Ishikawa (cell line): ENCODE measurements at regions not wholly inside any gene's neighbourhood (a gene's known extent, or its start where the extent isn't known, plus 50 kb on each side); places are given as distances from the start of the nearest gene placed in this dataset.

Experiments
- CEBPB ChIP-seq: IDR thresholded peaks from 2 replicates; pipeline ENCODE4 v1.6.1; 2012
- CREB1 ChIP-seq: IDR thresholded peaks from 2 replicates; pipeline ENCODE4 v1.6.1; 2012; ENCODE audit warnings: low read depth
- EGR1 ChIP-seq: IDR thresholded peaks from 2 replicates; pipeline ENCODE4 v1.6.1; 2012
- EP300 ChIP-seq: IDR thresholded peaks from 2 replicates; pipeline ENCODE4 v1.6.1; 2012; ENCODE audit warnings: borderline replicate concordance
- FOXM1 ChIP-seq: IDR thresholded peaks from 2 replicates; pipeline ENCODE4 v1.6.1; 2012; ENCODE audit warnings: low read depth, borderline replicate concordance
- MAX ChIP-seq: IDR thresholded peaks from 2 replicates; pipeline ENCODE4 v1.6.1; 2012
- NFIC ChIP-seq: IDR thresholded peaks from 2 replicates; pipeline ENCODE4 v1.6.1; 2012
- RAD21 ChIP-seq: IDR thresholded peaks from 2 replicates; pipeline ENCODE4 v1.6.1; 2012; ENCODE audit warnings: low read depth
- TAF1 ChIP-seq: IDR thresholded peaks from 2 replicates; pipeline ENCODE4 v1.6.1; 2012; ENCODE audit warnings: low read depth, mild to moderate bottlenecking
- TCF12 ChIP-seq: IDR thresholded peaks from 2 replicates; pipeline ENCODE4 v1.6.1; 2012; ENCODE audit warnings: low read depth
- TEAD4 ChIP-seq: IDR thresholded peaks from 2 replicates; pipeline ENCODE4 v1.6.1; 2012
- YY1 ChIP-seq: IDR thresholded peaks from 2 replicates; pipeline ENCODE4 v1.6.1; 2012; ENCODE audit warnings: low read depth
- ZBTB7A ChIP-seq: IDR thresholded peaks from 2 replicates; pipeline ENCODE4 v1.6.1; 2012; ENCODE audit warnings: low read depth
- TF ChIP-seq, protein P1 (sequence below): IDR thresholded peaks from 2 replicates; pipeline ENCODE4 v1.6.1; 2012
- TF ChIP-seq, protein P2 (sequence below): IDR thresholded peaks from 2 replicates; pipeline ENCODE4 v1.6.1; 2012; ENCODE audit warnings: low read depth, mild to moderate bottlenecking

- no peak for TF ChIP-seq EGR1
- TF ChIP-seq, protein P1, sequence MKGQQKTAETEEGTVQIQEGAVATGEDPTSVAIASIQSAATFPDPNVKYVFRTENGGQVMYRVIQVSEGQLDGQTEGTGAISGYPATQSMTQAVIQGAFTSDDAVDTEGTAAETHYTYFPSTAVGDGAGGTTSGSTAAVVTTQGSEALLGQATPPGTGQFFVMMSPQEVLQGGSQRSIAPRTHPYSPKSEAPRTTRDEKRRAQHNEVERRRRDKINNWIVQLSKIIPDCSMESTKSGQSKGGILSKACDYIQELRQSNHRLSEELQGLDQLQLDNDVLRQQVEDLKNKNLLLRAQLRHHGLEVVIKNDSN, result no peak
- no peak for TF ChIP-seq TEAD4
- TF ChIP-seq EP300, result no peak
- TF ChIP-seq YY1, result no peak
- TF ChIP-seq TAF1, result no peak
- TF ChIP-seq CREB1, result no peak
- no peak for TF ChIP-seq CEBPB
These were observed 305.0 kb upstream of the PIK3R1 start for GRCh38 chr5:67910546-67910945.

DNA sequence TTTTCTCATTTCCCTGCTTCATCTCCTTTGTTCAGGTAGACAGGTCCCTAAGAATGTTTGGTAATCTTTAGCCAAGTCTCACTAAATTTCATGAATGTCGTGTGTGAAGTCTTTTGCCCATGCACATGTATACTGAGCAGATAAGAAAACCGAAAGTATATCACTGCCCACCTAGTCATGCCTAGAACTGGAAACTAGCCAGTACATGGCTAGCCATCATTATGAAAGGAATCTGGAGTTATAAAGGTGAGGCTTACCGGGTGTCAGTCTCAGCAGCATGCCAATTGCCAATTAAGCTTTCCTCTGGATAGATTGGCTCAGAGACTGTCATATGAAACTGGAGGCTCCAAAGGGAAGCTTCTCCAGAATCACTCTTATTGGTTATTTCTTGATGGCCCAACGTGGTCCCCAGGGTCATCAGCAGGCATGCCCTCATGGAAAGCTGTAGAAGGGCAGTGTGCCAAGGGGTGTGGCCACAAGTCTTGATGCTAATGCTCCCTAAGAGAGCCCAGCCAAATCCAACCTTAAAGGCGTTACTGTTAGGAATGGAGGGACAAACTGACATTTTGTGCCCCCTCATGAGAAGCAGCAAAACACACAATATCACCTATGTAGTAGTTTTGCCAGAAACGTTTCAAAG lies 307.3 kb upstream of the PIK3R1 start:
- TF ChIP-seq MAX, result no peak
- TF ChIP-seq YY1, result no peak
- TF ChIP-seq TEAD4, result no peak
- no peak for TF ChIP-seq EP300
- TF ChIP-seq, protein P1, result no peak
- TF ChIP-seq FOXM1, result no peak
- no peak for TF ChIP-seq EGR1
- TF ChIP-seq ZBTB7A, result no peak
- no peak for TF ChIP-seq NFIC
- no peak for TF ChIP-seq CREB1
- TF ChIP-seq, protein P2, sequence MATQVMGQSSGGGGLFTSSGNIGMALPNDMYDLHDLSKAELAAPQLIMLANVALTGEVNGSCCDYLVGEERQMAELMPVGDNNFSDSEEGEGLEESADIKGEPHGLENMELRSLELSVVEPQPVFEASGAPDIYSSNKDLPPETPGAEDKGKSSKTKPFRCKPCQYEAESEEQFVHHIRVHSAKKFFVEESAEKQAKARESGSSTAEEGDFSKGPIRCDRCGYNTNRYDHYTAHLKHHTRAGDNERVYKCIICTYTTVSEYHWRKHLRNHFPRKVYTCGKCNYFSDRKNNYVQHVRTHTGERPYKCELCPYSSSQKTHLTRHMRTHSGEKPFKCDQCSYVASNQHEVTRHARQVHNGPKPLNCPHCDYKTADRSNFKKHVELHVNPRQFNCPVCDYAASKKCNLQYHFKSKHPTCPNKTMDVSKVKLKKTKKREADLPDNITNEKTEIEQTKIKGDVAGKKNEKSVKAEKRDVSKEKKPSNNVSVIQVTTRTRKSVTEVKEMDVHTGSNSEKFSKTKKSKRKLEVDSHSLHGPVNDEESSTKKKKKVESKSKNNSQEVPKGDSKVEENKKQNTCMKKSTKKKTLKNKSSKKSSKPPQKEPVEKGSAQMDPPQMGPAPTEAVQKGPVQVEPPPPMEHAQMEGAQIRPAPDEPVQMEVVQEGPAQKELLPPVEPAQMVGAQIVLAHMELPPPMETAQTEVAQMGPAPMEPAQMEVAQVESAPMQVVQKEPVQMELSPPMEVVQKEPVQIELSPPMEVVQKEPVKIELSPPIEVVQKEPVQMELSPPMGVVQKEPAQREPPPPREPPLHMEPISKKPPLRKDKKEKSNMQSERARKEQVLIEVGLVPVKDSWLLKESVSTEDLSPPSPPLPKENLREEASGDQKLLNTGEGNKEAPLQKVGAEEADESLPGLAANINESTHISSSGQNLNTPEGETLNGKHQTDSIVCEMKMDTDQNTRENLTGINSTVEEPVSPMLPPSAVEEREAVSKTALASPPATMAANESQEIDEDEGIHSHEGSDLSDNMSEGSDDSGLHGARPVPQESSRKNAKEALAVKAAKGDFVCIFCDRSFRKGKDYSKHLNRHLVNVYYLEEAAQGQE, result no peak
- no peak for TF ChIP-seq TAF1
- no peak for TF ChIP-seq RAD21
- TF ChIP-seq TCF12, result no peak

DNA sequence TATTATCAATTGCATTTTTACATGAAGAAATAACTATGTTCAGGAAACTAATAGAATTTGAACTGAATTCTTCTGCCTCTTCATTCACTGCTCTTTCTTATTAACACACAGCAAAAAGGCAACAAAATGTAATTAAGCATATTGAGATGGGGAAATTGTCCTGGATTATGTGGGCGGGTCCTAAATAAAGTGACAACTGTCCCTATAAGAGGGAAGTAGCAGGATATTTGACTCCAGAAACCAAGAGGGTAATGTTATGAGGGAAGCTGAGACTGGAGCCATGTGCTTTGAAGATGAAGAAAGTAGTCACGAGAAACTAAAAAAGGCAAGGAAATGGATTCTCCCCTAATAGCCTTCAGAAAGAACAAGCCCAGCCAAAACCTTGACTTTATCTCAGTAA lies 311.2 kb upstream of the PIK3R1 start:
- TF ChIP-seq NFIC (no peak), TCF12 (no peak)

DNA sequence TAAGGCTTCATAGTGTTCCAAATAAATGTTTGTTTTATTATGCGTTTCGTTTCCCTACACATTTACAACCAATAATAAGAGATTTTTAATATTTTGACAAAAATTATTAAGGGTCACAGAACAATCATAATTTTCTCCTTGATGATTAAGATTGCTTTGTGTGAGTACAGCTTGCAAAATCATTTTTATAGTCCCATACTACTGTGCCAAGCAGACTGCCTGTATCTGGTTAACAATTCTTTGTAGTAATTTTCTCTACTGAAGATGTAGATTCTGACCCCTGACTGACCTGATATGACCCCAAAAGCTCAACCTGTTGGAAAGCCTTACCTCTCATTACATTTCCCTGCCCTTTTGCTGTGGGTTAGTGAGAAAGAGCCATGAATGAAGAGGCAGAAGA lies 311.9 kb upstream of the PIK3R1 start:
- TF ChIP-seq EP300, result no peak
- TF ChIP-seq YY1, result no peak
- TF ChIP-seq TAF1, result no peak
- no peak for TF ChIP-seq NFIC
- TF ChIP-seq RAD21, result no peak
- TF ChIP-seq, protein P2, result no peak
- TF ChIP-seq TCF12, result no peak
- no peak for TF ChIP-seq MAX
- TF ChIP-seq, protein P1, result no peak

DNA sequence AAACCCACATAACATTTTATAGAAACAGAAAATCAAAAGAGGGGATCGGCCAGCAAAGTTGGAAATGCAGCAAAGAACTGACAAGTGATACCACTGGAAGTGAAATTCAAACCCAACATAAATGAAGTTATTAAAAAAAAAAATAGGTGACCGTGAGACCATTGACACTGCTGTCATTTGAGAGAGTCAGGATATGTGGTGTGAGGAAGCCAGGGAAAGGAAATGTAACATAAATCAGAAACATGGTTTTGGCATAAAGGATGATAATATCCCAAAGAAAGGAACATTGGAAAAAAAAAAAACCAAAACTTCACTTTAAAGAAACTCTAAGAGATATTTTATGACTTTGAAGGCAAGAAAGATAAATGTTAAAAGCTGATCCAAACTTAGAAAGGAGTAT lies 312.4 kb upstream of the PIK3R1 start:
- TF ChIP-seq CREB1, result no peak
- no peak for TF ChIP-seq YY1
- TF ChIP-seq ZBTB7A, result no peak
- TF ChIP-seq, protein P2, result no peak
- TF ChIP-seq RAD21, result no peak
- TF ChIP-seq NFIC, result no peak
- TF ChIP-seq, protein P1, result no peak
- no peak for TF ChIP-seq MAX
- TF ChIP-seq CEBPB, result no peak
- no peak for TF ChIP-seq EGR1
- no peak for TF ChIP-seq TEAD4
- no peak for TF ChIP-seq EP300
- TF ChIP-seq TCF12, result no peak
- TF ChIP-seq TAF1, result no peak
- no peak for TF ChIP-seq FOXM1
